Neural cell (in vitro differentiated cells): ENCODE measurements at regions not wholly inside any gene's neighbourhood (a gene's known extent, or its start where the extent isn't known, plus 50 kb on each side); places are given as distances from the start of the nearest gene placed in this dataset.

Experiments used
- H2AFZ ChIP-seq: fragments of 200-600, 300-800 bp; sonication (generic), shearing (Covaris generic); 2 replicates; pipeline ENCODE4 v1.6.0; 2014; ENCODE audit warnings: low read depth, mild to moderate bottlenecking, antibody characterized with exemption, low read length, moderate library complexity
- H3F3A ChIP-seq: fragments of 200-600 bp; shearing (Covaris generic); 2 replicates; pipeline ENCODE4 v1.6.1; 2016; ENCODE audit warnings: mild to moderate bottlenecking, moderate library complexity, mixed read lengths, antibody characterized with exemption, low read length; ENCODE audit not compliant: insufficient read depth, poor library complexity, severe bottlenecking
- H3K27ac ChIP-seq: fragments of 200-600, 300-800 bp; sonication (generic), shearing (Covaris generic); 2 replicates; pipeline ENCODE4 v1.5.1; 2014; ENCODE audit warnings: mild to moderate bottlenecking, low read length, moderate library complexity
- H3K27me3 ChIP-seq: fragments of 300-800, 200-600 bp; sonication (generic), shearing (Covaris generic); 2 replicates; pipeline ENCODE4 v1.6.0; 2014; ENCODE audit warnings: mild to moderate bottlenecking, low read depth, low read length, moderate library complexity; ENCODE audit not compliant: insufficient read depth
- H3K36me3 ChIP-seq: fragments of 300-800, 200-600 bp; sonication (generic), shearing (Covaris generic); 2 replicates; pipeline ENCODE4 v1.5.1; 2014; ENCODE audit warnings: mild to moderate bottlenecking, antibody characterized with exemption, low read length, moderate library complexity; ENCODE audit not compliant: insufficient read depth
- H3K4me2 ChIP-seq: fragments of 300-800, 200-600 bp; sonication (generic), shearing (Covaris generic); 2 replicates; pipeline ENCODE4 v1.6.0; 2014; ENCODE audit warnings: mild to moderate bottlenecking, low read length
- H3K4me3 ChIP-seq: fragments of 300-800, 200-600 bp; sonication (generic), shearing (Covaris generic); 2 replicates; pipeline ENCODE4 v1.5.1; 2014; ENCODE audit warnings: mild to moderate bottlenecking, low read length, moderate library complexity
- H3K79me2 ChIP-seq: fragments of 200-600 bp; shearing (Covaris generic); replicated peaks from 2 replicates; pipeline ENCODE4 v1.6.0; 2014; ENCODE audit warnings: mild to moderate bottlenecking, low read length, moderate library complexity; ENCODE audit not compliant: insufficient read depth
- H3K9ac ChIP-seq: fragments of 300-800, 200-600 bp; sonication (generic), shearing (Covaris generic); 2 replicates; pipeline ENCODE4 v1.6.1; 2016; ENCODE audit warnings: mild to moderate bottlenecking, low read length, mixed read lengths
- H3K9me2 ChIP-seq: fragments of 200-600 bp; shearing (Covaris generic); 2 replicates; pipeline ENCODE4 v1.6.1; 2016; ENCODE audit warnings: mild to moderate bottlenecking, low read length, mixed read lengths; ENCODE audit not compliant: insufficient read depth
- H3K9me3 ChIP-seq: fragments of 200-600, 300-800 bp; sonication (generic), shearing (Covaris generic); 2 replicates; pipeline ENCODE4 v1.6.1; 2016; ENCODE audit warnings: mild to moderate bottlenecking, mixed run types, low read length, moderate library complexity, mixed read lengths
- H4K20me1 ChIP-seq: fragments of 200-600 bp; shearing (Covaris generic); 2 replicates; pipeline ENCODE4 v1.6.1; 2016; ENCODE audit warnings: mild to moderate bottlenecking, mixed run types; ENCODE audit not compliant: insufficient read depth
- EP300 ChIP-seq: fragments of 450-650 bp; conservative IDR thresholded peaks from 2 replicates; pipeline ENCODE4 v1.6.1; 2014; ENCODE audit warnings: antibody characterized with exemption, mild to moderate bottlenecking, moderate library complexity; ENCODE audit not compliant: poor library complexity, severe bottlenecking
- EZH2 ChIP-seq: fragments of 200-600, 300-800 bp; shearing (Covaris generic), sonication (generic); IDR thresholded peaks from 2 replicates; pipeline ENCODE4 v1.6.1; 2014; ENCODE audit warnings: antibody characterized with exemption, low read length, borderline replicate concordance, mild to moderate bottlenecking; ENCODE audit not compliant: insufficient read depth, poor library complexity, severe bottlenecking
- MXI1 ChIP-seq: fragments of 450-650 bp; conservative IDR thresholded peaks from 2 replicates; pipeline ENCODE4 v1.6.1; 2014; ENCODE audit warnings: antibody characterized with exemption, mild to moderate bottlenecking; ENCODE audit not compliant: poor library complexity, severe bottlenecking
- POLR2AphosphoS5 ChIP-seq: IDR thresholded peaks from 2 replicates; pipeline ENCODE4 v1.6.1; 2012
- RAD21 ChIP-seq: fragments of 450-650 bp; conservative IDR thresholded peaks from 2 replicates; pipeline ENCODE4 v1.6.1; 2014; ENCODE audit warnings: antibody characterized with exemption, mild to moderate bottlenecking, moderate library complexity
- SMC3 ChIP-seq: fragments of 450-650 bp; conservative IDR thresholded peaks from 2 replicates; pipeline ENCODE4 v1.6.1; 2014; ENCODE audit warnings: antibody characterized with exemption, mild to moderate bottlenecking, moderate library complexity; ENCODE audit not compliant: poor library complexity
- TAF1 ChIP-seq: IDR thresholded peaks from 2 replicates; pipeline ENCODE4 v1.6.1; 2012; ENCODE audit warnings: low read depth
- TF ChIP-seq, protein P1 (sequence below): IDR thresholded peaks from 2 replicates; pipeline ENCODE4 v1.6.1; 2012; ENCODE audit warnings: borderline replicate concordance
- TF ChIP-seq, protein P2 (sequence below): fragments of 450-650 bp; IDR thresholded peaks from 2 replicates; pipeline ENCODE4 v1.5.1; 2014; ENCODE audit warnings: antibody characterized with exemption, mild to moderate bottlenecking, moderate library complexity; ENCODE audit not compliant: poor library complexity, severe bottlenecking

DNA sequence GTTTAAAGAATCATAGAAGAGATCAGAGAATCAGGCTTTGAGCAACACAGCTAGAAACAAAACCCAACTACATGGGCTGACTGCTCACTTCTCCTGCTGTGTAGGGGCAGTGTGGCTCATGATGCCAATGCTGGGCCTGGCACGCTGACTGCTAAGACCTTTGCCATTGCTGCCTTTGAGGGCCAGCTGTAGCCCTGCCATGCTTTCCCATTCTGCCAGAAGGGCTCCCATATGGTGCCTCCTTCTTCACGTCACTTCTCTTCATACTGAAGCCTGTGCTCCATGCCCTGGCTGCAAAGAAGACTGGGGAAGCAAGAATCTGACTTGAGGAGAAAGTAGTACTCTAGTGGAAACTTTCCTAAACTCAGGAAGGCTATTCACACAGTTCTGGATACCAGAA, 232.9 kb downstream of the UTP18 start:
- Histone ChIP-seq H3K27ac (no peak overlapping the region), H4K20me1 (no peaks in the 10 kb centered on the region), H2AFZ (no peak overlapping the region)

DNA sequence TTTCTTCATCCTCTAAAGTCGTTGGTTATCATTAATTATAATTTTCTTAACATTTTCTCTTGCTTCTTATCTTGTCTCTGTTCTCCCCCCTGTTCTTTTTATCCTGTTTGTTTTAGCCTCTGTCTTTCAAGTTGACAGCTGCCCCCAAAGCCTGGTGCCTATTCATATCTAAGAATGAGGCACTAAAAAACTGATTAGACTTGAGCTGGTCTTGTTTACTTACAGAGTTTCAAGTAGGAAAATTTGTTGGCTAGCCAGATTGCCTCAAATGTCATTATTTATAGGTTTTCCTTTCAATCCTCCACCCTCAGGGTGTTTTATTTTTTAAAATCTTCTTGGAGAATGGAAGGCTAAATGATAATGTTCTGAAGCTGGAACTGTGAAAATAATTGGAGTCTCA, 236.0 kb downstream of the UTP18 start:
- H3K36me3 ChIP-seq: no peaks in the 10 kb centered on the region
- no peaks in the 10 kb centered on the region for H3K9me3 ChIP-seq
- TF ChIP-seq, protein P1, sequence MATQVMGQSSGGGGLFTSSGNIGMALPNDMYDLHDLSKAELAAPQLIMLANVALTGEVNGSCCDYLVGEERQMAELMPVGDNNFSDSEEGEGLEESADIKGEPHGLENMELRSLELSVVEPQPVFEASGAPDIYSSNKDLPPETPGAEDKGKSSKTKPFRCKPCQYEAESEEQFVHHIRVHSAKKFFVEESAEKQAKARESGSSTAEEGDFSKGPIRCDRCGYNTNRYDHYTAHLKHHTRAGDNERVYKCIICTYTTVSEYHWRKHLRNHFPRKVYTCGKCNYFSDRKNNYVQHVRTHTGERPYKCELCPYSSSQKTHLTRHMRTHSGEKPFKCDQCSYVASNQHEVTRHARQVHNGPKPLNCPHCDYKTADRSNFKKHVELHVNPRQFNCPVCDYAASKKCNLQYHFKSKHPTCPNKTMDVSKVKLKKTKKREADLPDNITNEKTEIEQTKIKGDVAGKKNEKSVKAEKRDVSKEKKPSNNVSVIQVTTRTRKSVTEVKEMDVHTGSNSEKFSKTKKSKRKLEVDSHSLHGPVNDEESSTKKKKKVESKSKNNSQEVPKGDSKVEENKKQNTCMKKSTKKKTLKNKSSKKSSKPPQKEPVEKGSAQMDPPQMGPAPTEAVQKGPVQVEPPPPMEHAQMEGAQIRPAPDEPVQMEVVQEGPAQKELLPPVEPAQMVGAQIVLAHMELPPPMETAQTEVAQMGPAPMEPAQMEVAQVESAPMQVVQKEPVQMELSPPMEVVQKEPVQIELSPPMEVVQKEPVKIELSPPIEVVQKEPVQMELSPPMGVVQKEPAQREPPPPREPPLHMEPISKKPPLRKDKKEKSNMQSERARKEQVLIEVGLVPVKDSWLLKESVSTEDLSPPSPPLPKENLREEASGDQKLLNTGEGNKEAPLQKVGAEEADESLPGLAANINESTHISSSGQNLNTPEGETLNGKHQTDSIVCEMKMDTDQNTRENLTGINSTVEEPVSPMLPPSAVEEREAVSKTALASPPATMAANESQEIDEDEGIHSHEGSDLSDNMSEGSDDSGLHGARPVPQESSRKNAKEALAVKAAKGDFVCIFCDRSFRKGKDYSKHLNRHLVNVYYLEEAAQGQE: no peak
- TF ChIP-seq TAF1 (no peak), SMC3 (no peak), MXI1 (no peak)
- TF ChIP-seq, protein P2, sequence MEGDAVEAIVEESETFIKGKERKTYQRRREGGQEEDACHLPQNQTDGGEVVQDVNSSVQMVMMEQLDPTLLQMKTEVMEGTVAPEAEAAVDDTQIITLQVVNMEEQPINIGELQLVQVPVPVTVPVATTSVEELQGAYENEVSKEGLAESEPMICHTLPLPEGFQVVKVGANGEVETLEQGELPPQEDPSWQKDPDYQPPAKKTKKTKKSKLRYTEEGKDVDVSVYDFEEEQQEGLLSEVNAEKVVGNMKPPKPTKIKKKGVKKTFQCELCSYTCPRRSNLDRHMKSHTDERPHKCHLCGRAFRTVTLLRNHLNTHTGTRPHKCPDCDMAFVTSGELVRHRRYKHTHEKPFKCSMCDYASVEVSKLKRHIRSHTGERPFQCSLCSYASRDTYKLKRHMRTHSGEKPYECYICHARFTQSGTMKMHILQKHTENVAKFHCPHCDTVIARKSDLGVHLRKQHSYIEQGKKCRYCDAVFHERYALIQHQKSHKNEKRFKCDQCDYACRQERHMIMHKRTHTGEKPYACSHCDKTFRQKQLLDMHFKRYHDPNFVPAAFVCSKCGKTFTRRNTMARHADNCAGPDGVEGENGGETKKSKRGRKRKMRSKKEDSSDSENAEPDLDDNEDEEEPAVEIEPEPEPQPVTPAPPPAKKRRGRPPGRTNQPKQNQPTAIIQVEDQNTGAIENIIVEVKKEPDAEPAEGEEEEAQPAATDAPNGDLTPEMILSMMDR: no peak
- H4K20me1 ChIP-seq: no peaks in the 10 kb centered on the region
- no peaks in the 10 kb centered on the region for H3K9me2 ChIP-seq
- no peak overlapping the region for H3K4me3 ChIP-seq
- no peak overlapping the region for H3K4me2 ChIP-seq
- H2AFZ ChIP-seq: no peak overlapping the region
- no peaks in the 10 kb centered on the region for H3K27me3 ChIP-seq
- no peaks in the 10 kb centered on the region for H3K79me2 ChIP-seq
- no peaks in the 10 kb centered on the region for H3F3A ChIP-seq
- H3K27ac ChIP-seq: no peak overlapping the region
- no peak overlapping the region for H3K9ac ChIP-seq

More for the DNA sequence above, 232.9 kb downstream of the UTP18 start:
- no peaks in the 10 kb centered on the region for H3K36me3 ChIP-seq
- H3K9me2 ChIP-seq: no peaks in the 10 kb centered on the region
- H3K27me3 ChIP-seq: no peaks in the 10 kb centered on the region
- no peaks in the 10 kb centered on the region for H3K79me2 ChIP-seq
- H3K9ac ChIP-seq: no peak overlapping the region
- no peaks in the 10 kb centered on the region for H3F3A ChIP-seq
- no peak overlapping the region for H3K4me2 ChIP-seq
- TF ChIP-seq, protein P1: no peak
- TF ChIP-seq, protein P2: no peak
- TF ChIP-seq EP300: no peak
- TF ChIP-seq SMC3: no peak
- TF ChIP-seq EZH2: no peak
- TF ChIP-seq TAF1: no peak
- TF ChIP-seq RAD21: no peak
- no peak for TF ChIP-seq POLR2AphosphoS5
- no peak for TF ChIP-seq MXI1
- no peak overlapping the region for H3K4me3 ChIP-seq
- H3K9me3 ChIP-seq: no peaks in the 10 kb centered on the region
